Mucosa of gallbladder (tissue), 1 donor: ENCODE measurements at regions not wholly inside any gene's neighbourhood (a gene's known extent, or its start where the extent isn't known, plus 50 kb on each side); places are given as distances from the start of the nearest gene placed in this dataset.

Source experiments
- DNase-seq: peaks from one replicate; pipeline ENCODE4 v3.0.0-alpha.2; 2020; ENCODE audit warnings: low spot score
- donor health status: DM: no; HTN: no; CAD: no.

DNA sequence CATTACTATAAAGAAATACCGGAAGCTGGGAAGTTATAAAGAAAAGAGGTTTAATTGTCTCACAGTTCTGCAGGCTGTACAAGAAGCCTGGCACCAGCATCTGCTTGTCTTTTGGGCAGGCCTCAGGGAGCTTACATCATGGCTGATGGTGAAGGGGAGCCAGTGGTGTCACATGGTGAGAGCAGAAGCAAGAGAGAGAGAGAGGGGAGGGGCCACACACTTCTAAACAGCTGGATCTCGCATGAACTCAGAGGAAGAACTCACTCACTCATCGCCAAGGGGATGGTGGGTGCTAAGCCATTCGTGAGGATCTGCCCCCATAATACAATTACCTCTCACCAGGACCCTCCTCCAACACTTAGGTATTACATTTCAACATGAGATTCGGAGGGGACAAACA, 51.8 kb upstream of the ANKRD34C start:
- no peak for DNase-seq

DNA sequence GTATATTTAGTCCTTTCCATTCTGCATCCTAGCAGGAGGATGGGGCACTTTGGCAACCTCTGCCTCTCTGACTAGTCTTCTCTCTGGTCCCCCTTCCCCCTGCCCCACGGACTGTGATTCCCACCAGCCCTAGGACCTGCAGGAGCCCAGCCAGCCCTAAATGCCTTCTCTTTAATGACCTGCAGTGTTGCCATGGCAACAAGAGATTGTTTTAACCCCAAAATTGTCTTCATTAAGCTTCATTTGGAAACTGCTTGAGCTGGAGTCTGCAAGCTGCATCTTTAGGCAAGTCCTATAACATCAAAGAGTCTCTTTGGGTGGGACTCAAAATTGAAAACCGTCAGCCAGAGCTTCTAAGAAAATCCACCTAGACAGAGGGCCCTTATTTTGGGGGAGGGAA, 59.7 kb upstream of the ANKRD34C start:
- no peak for DNase-seq

DNA sequence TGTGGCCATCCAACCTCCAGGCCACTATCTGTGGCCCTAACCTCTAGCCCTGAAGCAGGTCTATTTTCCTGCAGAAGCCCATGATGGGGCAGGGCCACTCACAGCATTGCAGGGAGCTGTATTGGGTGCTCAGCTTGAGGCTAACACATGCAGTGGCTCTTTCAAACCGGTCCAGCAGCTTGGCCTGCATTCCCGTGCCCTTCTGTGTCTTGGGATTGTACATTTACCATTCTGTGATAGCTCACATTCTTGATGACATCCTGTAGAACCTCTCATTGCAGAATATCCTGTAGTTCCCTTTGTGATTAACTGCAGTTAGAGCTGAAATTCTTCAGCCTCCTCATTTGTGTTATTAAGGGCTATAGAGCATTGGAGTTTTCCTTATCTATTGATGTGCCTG, 60.8 kb upstream of the ANKRD34C start:
- DNase-seq: no peak

DNA sequence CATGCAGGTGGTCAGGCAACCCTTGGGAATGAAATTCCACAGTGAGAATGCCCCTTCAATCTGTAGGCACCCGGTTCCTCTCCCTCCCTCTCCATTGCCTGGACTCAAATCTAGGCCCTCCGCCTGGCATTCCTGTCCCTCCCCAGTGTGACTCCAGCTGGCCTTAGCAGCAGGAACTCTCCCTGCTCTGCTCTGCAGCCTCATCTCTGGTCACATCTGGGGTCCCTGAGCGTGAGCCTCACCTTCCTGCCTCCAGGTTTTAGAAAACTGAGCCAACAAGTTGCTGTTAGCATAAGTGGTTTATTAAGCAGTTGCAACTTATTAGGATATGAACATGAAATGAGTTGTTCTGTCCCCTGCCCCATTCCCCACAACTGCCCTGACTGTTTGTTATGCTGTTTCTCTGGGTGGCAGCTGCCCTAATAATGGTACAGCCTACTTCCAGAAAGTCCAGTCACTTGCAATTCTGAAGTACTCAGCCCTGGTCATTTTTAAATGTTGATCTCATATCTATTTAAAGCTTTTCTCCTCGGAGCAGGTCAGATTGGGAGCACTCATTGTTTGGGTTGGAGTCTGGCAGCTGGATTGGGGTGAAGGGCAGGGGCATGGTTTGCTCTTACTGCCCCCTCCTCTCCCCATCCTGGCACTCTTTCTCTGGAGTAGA, 63.0 kb upstream of the ANKRD34C start:
- DNase-seq: no peak

DNA sequence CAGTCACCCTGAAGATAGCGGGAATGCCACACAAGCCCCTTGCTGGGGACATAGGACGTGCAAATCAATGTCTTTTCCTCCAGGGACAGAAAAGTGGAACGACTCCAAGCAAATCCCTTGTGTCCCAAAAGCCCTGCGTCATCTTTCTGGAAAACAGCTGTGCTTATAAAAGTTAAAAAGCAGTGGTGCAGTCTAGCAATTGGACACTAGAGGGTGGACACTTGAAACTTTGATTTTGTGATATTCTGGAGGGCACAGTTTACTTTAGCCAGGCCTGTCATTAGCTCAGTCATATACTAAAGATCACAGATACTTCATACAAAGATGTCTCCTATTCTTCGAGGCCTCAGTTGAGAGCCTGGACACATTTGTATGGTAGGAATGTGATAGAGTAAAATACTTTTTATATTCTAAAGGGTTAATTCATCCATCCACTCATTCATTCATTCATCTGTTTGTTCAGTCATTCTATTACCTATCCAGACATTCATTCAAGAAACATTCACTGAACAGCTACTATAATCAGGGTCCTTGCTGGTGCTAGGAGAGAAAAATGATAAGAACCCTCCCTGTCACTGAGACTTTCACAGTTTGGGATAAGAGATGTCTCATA, 63.8 kb upstream of the ANKRD34C start:
- DNase-seq: no peak

DNA sequence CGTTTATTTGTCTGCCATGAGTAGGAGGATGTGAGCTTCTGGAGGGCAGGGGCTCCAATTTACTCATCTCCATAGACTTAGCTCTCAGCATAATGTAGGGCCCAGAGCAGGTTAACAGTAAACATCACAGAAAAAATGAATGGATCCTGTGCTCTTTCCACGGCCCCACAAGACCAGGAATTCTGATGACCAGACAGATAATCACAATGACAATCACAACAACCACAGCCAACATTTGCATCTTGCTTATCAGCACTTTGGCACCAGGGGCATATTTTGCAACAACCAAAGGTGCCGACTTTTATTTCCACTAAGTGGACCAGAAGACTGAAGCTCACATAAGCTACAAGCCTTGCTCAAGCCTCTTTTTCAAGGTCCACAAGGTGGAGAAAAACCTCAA, 68.9 kb upstream of the ANKRD34C start:
- no peak for DNase-seq

DNA sequence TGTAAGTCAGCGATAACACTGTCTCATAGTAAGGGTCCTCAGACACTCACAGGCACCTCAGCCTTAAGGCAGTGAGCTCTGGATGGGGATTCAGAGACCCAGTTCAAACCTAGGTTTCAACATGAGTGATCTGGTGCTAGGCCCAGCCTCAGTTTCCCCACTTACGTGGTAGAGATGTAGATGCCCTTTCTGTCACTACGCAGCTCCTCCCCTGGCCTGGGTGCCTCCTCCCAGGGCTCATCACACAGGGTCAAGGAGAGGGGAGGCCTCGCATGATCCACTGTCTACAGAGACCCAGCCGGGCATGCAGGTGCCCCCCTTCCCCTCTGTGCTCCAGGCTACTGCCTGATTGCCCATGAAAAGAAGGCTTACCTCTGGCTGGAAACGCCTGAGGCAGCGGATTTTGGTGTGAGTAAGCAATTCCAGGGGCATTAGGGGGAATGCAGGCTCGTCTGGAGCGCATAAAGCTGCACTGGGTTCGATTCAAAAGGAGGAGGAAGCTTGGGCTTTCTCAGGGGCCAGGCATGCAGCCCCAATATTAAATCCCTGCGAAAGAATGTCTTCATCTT, 69.8 kb upstream of the ANKRD34C start:
- no peak for DNase-seq

DNA sequence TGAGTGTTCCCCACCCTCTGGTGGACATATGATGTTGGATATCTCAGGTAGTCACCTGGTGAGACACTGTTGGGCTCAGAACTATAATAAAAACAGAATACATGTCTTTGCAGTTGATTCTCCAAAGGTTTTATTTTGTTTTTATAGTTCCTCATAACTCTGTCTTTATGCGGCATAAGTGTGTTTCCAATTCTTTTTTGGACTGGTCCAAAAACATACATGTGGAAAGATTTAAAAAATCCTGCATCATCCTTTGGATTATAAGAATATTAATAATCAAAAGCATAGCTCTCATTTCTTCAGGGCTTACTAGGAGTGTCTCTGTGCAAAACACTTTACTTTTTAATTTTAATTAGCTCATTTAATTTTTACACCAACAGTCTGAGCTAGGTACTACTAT, 71.0 kb upstream of the ANKRD34C start:
- DNase-seq: no peak

DNA sequence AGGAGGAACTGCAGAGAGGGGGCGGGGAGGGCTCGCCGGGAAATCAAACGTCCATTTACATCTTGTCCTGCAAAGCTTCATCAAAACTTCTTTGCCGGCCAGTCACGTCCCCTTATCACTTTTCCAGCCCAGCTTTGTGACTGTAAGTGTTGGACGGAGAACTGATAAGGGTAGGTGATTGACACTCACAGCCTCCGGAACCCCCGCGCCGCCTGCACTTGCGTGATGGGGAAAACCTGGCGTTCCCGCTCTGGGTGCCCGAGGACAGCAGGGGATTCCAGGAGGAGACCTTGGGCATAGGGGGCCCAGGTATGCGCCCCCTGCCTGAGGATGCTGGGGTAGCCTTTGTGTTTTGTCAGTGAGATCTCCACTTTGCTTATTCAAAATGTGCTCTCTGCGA, 72.8 kb upstream of the ANKRD34C start:
- DNase-seq: no peak

DNA sequence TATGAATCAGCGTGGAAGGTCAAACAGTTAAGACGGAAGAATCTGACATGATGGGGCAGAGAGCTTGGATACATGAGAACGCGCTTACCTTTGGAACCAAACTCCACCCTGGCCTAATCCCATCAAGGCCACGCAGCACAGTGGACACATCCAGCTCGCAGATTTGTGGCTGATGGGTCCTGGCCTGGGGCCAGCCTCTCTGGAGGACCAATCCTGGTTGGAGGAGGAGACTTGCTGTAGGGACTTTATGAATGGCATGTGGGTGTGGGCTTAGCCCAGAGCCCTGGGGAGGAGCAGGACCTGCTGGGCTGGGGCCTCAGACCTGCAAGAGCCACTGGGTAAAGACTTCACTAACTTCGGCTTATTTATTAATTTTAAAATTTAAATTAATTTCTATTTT, 73.4 kb upstream of the ANKRD34C start:
- DNase-seq: no peak

DNA sequence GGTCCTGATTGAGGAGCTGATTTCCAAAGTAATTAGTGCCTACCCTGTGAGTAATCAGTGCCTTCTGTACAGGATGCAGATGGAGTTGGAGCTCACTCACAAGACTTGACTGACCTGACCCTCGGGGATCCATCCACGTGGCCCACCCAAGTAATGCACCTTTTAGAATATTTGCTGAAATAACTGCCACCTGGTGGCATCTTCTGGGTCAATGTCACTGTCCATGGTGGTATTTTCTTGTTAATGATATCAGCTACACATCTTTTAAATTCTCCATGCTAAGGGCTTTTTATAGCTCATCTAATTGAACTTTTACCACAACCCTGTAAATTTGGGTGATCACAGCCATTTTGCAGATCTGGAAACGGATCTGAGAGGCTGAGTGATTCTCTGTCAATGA, 74.3 kb upstream of the ANKRD34C start:
- DNase-seq: no peak

DNA sequence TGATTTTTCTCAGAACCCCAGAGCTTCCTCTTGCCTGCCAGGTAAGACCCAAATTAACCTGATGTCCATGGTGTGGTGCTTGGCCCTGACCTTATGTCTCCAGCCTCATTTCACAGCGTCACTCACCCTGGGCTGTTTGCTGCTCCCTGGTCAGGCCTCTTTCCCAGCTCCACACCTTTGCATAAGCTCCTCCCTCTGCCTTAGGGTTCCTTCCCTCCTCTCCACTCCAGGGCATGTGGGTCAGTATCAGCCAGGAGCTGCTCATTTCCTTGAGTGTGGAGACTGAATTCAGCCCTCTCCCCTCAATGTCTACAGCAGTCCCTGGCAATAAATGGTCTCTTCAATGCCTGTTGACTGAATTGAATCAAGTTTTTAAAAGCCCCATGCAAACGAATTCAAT, 75.6 kb upstream of the ANKRD34C start:
- DNase-seq: no peak

DNA sequence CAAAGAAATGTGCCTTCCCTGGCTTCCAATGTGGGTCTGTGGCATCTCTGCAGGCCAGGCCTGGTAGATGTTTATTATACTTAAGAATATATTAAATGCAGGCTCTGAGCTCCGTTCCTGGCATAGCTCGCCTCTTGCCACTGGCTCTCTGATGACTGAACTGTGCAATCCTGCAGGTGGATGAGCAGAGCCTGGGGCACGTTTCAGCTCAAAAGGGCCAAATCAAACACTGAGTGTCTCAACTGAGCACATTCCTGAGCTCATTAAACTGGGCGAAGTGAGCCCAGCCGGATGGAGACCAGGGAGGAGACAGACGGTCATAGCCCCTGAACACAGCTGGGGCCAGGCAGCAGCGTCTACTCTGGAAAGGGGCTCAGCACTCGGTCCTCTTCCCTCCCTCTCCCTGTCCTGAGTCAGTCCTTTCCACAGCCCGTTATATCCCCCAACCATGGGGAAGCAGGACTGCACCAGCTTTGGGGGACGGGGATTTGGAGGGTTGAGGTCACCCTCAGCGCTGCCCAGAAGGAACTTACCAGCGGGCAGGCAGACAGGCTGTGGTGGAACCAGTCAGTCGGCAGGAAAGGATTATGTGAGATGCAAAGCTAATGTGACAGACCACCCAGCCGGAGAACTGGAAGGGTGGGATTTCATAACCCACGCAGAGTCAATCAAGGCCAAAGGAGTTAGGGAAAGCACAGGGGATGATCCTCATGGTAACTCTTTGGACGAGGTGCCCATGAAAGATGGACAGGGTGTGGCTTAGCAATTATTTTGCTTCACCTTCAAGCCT, 77.4 kb upstream of the ANKRD34C start:
- DNase-seq: no peak

DNA sequence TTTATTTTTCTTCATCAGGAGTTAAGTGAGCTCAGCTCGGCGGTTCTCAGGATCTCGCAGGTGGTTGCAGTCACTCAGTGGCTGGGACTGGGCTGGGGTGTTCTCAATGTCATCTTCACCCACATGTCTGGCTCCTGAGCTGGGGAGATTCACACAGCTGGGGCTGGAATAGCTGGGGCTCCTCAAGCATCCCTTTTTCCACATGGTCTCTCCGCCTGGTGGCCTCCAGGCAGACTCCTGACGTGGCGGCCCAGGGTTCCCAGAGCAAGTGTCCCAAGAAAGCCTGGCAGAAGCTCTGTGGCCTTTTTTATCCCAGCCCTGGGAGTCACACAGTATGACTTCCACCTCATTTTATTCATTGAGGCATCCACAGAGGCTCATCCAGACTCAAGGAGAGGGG, 84.1 kb upstream of the ANKRD34C start:
- DNase-seq: no peak

DNA sequence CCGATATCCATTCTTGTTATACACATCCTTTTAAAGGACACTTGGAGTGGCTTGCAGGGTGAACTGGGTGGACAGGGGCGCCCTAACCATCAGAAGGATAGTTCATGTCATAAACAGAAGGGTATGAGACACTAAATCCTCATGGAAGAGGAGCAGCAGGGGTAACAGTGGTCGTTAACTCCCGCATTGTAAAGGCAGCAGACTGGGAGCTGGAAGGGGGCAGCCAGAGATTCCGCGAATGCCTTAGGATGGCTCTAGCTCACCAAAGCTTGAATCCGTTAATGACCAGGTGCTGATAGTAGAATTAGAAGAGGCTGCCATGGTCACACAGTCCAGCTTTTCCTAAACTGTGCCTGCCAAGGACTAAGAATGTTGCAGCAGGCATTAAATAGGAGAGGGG, 85.2 kb upstream of the ANKRD34C start:
- no peak for DNase-seq

DNA sequence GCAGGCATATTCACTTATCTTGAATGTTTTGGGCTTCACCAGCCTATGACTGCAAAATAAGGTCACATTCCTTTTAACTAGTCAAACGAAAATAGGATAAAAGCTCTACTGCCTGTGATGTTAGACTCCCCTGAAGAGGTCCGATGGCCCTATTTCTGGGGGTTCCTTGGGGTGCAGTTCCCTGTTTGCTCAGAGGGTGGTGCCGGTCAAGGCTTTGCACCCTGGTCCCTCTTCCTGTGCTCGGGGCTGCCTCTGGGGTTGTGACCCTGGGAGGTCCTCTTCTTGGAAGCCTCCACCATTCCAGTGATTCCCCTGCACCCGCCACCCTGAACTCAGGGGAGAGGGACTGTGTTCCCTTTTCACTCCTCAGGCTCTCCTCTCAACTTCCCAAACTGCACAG, 86.7 kb upstream of the ANKRD34C start:
- no peak for DNase-seq

DNA sequence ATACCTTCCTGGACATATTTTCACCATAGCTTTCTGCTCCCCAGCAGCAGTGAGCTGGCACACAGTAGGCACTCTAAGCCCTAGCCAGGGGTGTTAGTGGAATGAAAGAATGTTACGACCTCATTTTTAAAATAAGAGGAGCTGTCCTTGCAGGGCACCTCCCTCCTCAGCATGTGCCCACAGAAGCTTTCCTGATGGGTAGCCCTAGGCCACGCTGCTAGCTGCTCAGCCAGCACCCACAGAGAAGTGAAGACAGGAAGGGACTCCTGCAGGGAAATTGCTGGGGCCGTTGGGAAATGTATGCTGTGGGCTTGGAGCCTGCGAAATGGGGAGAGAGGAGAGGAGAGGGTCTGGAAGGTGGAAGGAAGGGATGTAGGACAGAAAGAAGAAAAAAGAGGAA, 87.3 kb upstream of the ANKRD34C start:
- no peak for DNase-seq

DNA sequence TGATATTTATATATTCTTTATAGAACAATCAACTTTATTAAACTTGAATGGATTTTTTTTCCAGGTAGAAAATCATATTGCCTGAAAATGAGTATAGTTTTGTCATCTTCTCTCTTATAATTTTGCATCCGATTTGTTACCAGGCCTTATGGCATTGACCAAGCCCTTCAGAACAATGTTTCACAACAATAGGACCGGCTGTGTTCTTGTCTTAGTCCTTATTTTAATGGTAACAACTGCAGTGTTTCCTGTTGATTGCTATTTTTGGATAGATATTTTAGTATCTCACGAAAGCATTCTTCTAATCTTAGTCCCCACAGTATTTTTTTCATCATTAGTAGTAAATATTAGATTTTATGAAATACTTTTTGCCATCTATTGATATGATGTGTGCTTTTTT, 88.1 kb upstream of the ANKRD34C start:
- no peak for DNase-seq

DNA sequence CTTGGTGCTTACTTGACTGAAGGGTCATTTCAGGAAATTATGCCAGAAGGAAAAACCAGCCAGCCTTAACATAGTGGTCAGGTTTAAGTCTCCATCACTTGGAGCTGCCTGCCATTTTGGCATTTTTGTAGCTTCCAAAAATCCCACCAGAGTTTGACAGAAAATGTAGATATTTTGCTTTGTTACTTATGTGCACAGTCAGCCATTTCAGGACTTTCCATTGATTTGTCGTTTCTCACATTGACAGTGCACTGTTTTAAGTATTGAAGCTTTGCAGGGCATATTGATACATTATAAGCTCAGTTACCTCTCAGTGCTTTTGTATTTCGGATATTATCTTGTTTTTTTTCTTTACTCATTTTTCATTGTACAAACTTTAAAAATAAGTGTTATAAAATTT, 89.0 kb upstream of the ANKRD34C start:
- no peak for DNase-seq

DNA sequence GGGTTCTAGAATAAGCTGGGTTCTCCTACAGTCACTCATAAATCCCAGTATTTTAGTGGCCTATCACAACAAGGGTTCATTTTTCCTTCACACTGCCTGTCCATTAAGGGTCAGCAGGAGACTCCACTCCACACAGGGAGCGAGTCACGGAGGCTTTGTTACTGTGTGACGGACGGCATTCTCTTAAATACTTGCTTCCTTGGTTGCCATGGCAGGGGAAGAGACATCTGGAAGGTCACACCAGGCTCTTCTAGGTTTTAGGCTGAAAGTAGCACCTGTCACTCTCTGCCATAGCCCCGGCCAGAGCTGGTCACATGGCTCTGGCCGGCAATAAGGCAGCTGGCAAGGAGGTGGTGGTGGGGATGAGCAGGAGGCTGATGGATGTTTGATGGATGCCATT, 89.4 kb upstream of the ANKRD34C start:
- no peak for DNase-seq

DNA sequence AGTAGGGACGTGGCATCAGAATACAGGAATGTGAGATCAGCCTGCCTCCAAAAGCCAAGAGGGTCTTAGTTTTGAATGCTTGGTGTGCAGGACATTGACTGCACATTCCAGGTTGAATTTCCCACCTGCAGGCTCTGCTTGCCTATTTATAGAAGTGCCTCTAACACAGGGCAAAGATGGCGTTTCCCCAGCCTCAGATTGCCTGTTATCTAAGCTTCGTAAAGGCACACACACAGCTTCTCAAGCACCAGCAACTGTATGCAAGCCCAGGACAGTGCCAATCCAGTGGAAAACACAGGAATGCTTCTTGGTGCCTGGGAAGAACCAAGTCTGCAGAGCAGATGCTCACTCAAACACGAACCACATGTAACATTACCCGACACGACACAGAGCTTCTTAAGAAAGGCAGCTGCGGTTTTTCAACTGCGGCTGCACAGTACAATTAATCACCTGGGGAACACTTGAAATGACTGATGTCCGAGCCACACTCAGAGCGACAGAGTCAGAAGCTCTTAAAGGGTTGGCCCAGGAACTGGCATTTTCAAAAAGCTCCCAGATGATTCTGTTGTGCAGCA, 90.0 kb upstream of the ANKRD34C start:
- no peak for DNase-seq

DNA sequence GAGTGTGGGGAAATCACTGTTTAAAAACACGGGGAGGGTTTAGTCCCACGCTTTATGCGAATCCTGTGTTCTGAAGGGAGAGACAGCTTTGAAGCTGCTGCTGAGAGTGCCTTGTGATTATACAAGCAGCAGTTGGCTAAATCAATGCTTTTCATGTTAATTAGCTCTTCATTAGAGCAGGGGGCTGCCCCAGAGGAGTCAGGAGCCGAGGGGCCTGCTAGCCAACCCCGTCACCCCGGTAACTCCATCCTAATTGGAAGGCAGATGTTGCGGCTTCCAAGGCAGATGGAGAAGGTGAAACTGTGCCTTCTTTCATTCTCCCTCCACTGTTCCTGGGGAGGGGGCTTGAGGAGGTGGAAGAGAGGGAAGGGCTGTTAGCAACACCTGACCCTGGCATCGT, 92.4 kb upstream of the ANKRD34C start:
- DNase-seq: no peak

DNA sequence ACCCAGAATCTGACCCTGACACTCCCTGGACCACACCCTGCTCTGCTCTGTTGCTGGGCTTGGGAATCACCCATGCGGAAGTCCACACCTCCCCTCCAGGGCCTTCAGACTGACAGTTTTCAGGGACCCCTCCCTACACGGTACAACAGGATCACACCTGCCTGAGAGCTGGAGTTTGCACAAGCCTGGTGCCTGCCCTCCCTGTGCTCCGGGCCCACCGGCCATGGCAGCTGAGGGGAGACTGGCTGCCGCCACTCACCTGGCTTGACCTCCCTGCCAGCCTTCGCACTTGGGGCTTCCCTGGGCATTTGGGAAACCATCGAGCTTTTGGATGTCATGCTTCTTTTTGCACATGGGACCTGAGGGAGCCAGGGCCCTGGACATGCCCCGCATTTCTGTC, 95.9 kb upstream of the ANKRD34C start:
- no peak for DNase-seq
